Testis (tissue), 2 donors: ENCODE measurements at regions not wholly inside any gene's neighbourhood (a gene's known extent, or its start where the extent isn't known, plus 50 kb on each side); places are given as distances from the start of the nearest gene placed in this dataset.

ENCODE experiments used
- DNase-seq: peaks from one replicate; pipeline ENCODE4 v3.0.0-alpha.2; 2019
- H3K27ac ChIP-seq, 2 donors: fragments of 200-600 bp; sonication (generic); one replicate each; pipeline ENCODE4 v1.5.1; 2019
- H3K27me3 ChIP-seq: fragments of 200-600 bp; sonication (generic); one replicate; pipeline ENCODE4 v1.5.1; 2019
- H3K36me3 ChIP-seq: fragments of 200-600 bp; sonication (generic); one replicate; pipeline ENCODE4 v1.5.1; 2017; ENCODE audit warnings: low read depth; ENCODE audit errors: missing control alignments
- H3K4me1 ChIP-seq: fragments of 200-600 bp; sonication (generic); one replicate; pipeline ENCODE4 v1.5.1; 2019
- H3K4me3 ChIP-seq, 2 donors: fragments of 200-600 bp; sonication (generic); one replicate each; pipeline ENCODE4 v1.5.1; 2017 to 2019
- H3K9me3 ChIP-seq: fragments of 200-600 bp; sonication (generic); one replicate; pipeline ENCODE4 v1.5.1; 2017
- CTCF ChIP-seq, 3 experiments: fragments of 450-650 bp in 2 of 3; fragments of 200-600 bp in 1 of 3; sonication (generic) in 1 of 3; IDR thresholded peaks; one replicate each; pipeline ENCODE4 v1.5.1; 2016 to 2019; ENCODE audit warnings: antibody characterized with exemption in 3 of 3, mild to moderate bottlenecking in 2 of 3, moderate library complexity in 1 of 3
- POLR2A ChIP-seq: fragments of 450-650 bp; IDR thresholded peaks from one replicate; pipeline ENCODE4 v1.6.1; 2017; ENCODE audit warnings: antibody characterized with exemption, mild to moderate bottlenecking, moderate library complexity
- WGBS, 2 donors: methylation state at CpG; one replicate each; pipeline ENCODE4 v1.1.5; 2018; 5-methylcytosine and 5-hydroxymethylcytosine counted together
- intact Hi-C: fragments of 100-400 bp; cut with DNase I; formaldehyde crosslinking; loops from one replicate; pipeline ENCODE4 v1.15.1; 2023; ENCODE audit warnings: low total_unique reads

- H3K27me3 ChIP-seq, result no peaks in the 10 kb centered on the region
- TF ChIP-seq POLR2A (no peak), CTCF (IDR thresholded peaks at IDR 0.05) (no peak)
- H3K27ac ChIP-seq, result no peak overlapping the region
- H3K9me3 ChIP-seq, result no peaks in the 10 kb centered on the region
- intact Hi-C loops, result no loop called here
- 87 to 92% methylated on average over 5 of the region's 5 CpGs for WGBS, 2 donors
- no peaks in the 10 kb centered on the region for H3K36me3 ChIP-seq
- no peak overlapping the region for H3K4me3 ChIP-seq
- DNase-seq, result no peak
- no peaks in the 10 kb centered on the region for H3K4me1 ChIP-seq
Observed at GRCh38 chr16:65660390-65660789, 538.5 kb upstream of the CDH11 start.

- 88 to 92% methylated on average over 7 of the region's 7 CpGs for WGBS, 2 donors
- no peaks in the 10 kb centered on the region for H3K9me3 ChIP-seq
- no peak for DNase-seq
Observed at GRCh38 chr16:65659758-65660157, 537.9 kb upstream of the CDH11 start.

GRCh38 chr16:65658787-65659220 is 536.9 kb upstream of the CDH11 start:
- Histone ChIP-seq H3K27ac (no peak overlapping the region), H3K4me3 (no peak overlapping the region), H3K36me3 (no peaks in the 10 kb centered on the region), H3K4me1 (no peaks in the 10 kb centered on the region), H3K27me3 (no peaks in the 10 kb centered on the region), H3K9me3 (no peaks in the 10 kb centered on the region)
- 86 to 96% methylated on average over 2 of the region's 2 CpGs for WGBS, 2 donors
- no peak for DNase-seq
- intact Hi-C loops, result no loop called here
- no peak for TF ChIP-seq CTCF (IDR thresholded peaks at IDR 0.05)
- TF ChIP-seq POLR2A, result no peak

More at GRCh38 chr16:65659758-65660157, 537.9 kb upstream of the CDH11 start:
- H3K4me1 ChIP-seq, result no peaks in the 10 kb centered on the region
- H3K27me3 ChIP-seq, result no peaks in the 10 kb centered on the region
- intact Hi-C loops, result no loop called here
- no peaks in the 10 kb centered on the region for H3K36me3 ChIP-seq
- H3K27ac ChIP-seq, result no peak overlapping the region
- no peak overlapping the region for H3K4me3 ChIP-seq
- TF ChIP-seq CTCF (IDR thresholded peaks at IDR 0.05) (no peak), POLR2A (no peak)

GRCh38 chr16:65658349-65658748 is 536.5 kb upstream of the CDH11 start:
- intact Hi-C loops, result no loop called here
- TF ChIP-seq POLR2A (no peak), CTCF (IDR thresholded peaks at IDR 0.05) (no peak)
- Histone ChIP-seq H3K4me3 (no peak overlapping the region), H3K36me3 (no peaks in the 10 kb centered on the region), H3K27ac (no peak overlapping the region), H3K9me3 (no peaks in the 10 kb centered on the region), H3K4me1 (no peaks in the 10 kb centered on the region), H3K27me3 (no peaks in the 10 kb centered on the region)
- DNase-seq, result no peak
- WGBS, 2 donors, result 50 to 59% methylated on average over 4 of the region's 4 CpGs

- Histone ChIP-seq H3K27ac (no peak overlapping the region), H3K4me1 (no peaks in the 10 kb centered on the region), H3K9me3 (no peaks in the 10 kb centered on the region), H3K27me3 (no peaks in the 10 kb centered on the region), H3K4me3 (no peak overlapping the region), H3K36me3 (no peaks in the 10 kb centered on the region)
- TF ChIP-seq POLR2A, result no peak
- TF ChIP-seq CTCF (IDR thresholded peaks at IDR 0.05), result no peak
- 94 to 96% methylated on average over 1 of the region's 1 CpG for WGBS, 2 donors
- intact Hi-C loops, result no loop called here
- DNase-seq, result no peak
Observed at GRCh38 chr16:65657556-65657955, 535.7 kb upstream of the CDH11 start.
